Uterus (tissue), 3 donors: ENCODE measurements at regions not wholly inside any gene's neighbourhood (a gene's known extent, or its start where the extent isn't known, plus 50 kb on each side); places are given as distances from the start of the nearest gene placed in this dataset.

Experiments used
- DNase-seq, 2 donors: peaks; one replicate each; pipeline ENCODE4 v3.0.0-alpha.2; 2019 to 2020
- H3K27ac ChIP-seq, 2 donors: fragments of 200-600 bp; sonication (generic); 1 replicate in 1 of 2; 2 replicates in 1 of 2; pipeline ENCODE4 v1.5.1; 2016 to 2018
- H3K27me3 ChIP-seq, 2 donors: fragments of 200-600 bp; sonication (generic); one replicate each; pipeline ENCODE4 v1.5.1; 2018 to 2019; ENCODE audit warnings: control low read depth in 1 of 2
- H3K36me3 ChIP-seq, 2 donors: fragments of 200-600 bp; sonication (generic); one replicate each; pipeline ENCODE4 v1.5.1; 2019; ENCODE audit warnings: control low read depth in 1 of 2
- H3K4me1 ChIP-seq, 2 donors: fragments of 200-600 bp; sonication (generic); one replicate each; pipeline ENCODE4 v1.5.1; 2018 to 2019; ENCODE audit warnings: control low read depth in 1 of 2
- H3K4me3 ChIP-seq, 2 donors: fragments of 200-600 bp; sonication (generic); 1 replicate in 1 of 2; 2 replicates in 1 of 2; pipeline ENCODE4 v1.5.1; 2018 to 2019; ENCODE audit warnings: mild to moderate bottlenecking in 1 of 2
- H3K9me3 ChIP-seq, 2 donors: fragments of 200-600 bp; sonication (generic); one replicate each; pipeline ENCODE4 v1.5.1; 2019; ENCODE audit warnings: control low read depth in 1 of 2
- CTCF ChIP-seq, 4 experiments: fragments of 200-600 bp in 2 of 4; fragments of 450-650 bp in 2 of 4; sonication (generic) in 2 of 4; IDR thresholded peaks; one replicate each; pipeline ENCODE4 v1.5.1; 2016 to 2019; ENCODE audit warnings: antibody characterized with exemption in 4 of 4, mild to moderate bottlenecking in 2 of 4, moderate library complexity in 1 of 4
- POLR2A ChIP-seq, 2 donors: fragments of 450-650 bp; IDR thresholded peaks; one replicate each; pipeline ENCODE4 v1.6.1; 2016; ENCODE audit warnings: antibody characterized with exemption in 2 of 2, mild to moderate bottlenecking in 1 of 2, moderate library complexity in 1 of 2
- intact Hi-C: fragments of 100-400 bp; cut with DNase I; formaldehyde crosslinking; loops from one replicate; pipeline ENCODE4 v1.15.1; 2023; ENCODE audit warnings: low total_unique reads
- donor health status: DM: yes; HTN: yes; CAD: no.

GRCh38 chr4:27198246-27198645 is 337.6 kb downstream of the STIM2 start:
- intact Hi-C loops = no loop called here
- Histone ChIP-seq H3K27ac (no peak overlapping the region), H3K36me3 (no peaks in the 10 kb centered on the region), H3K4me3 (no peak overlapping the region), H3K4me1 (no peaks in the 10 kb centered on the region), H3K27me3 (no peaks in the 10 kb centered on the region), H3K9me3 (no peaks in the 10 kb centered on the region)
- TF ChIP-seq CTCF (IDR thresholded peaks at IDR 0.05) (no peak), POLR2A (IDR thresholded peaks at IDR 0.05) (no peak)
- no peak for DNase-seq

DNA sequence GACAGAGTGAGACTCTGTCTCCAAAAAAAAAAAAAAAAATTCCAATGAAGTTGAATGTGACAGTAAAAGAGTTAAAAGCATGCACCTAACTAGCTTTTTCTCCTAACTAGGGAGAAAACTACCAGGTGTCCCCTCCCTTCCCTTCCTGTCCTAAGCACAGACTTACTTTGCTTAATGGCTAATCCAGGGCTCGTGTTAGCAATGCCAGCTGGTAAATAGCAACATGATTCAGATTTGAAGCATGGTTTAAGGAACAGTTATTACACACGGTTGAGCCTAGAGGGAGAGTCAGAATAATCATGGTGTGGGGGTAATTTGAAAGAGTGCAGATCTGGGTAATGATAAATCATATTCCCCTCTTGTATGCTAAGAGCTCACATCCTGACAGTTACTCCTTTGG is 338.3 kb downstream of the STIM2 start:
- Histone ChIP-seq H3K27ac (no peak overlapping the region), H3K36me3 (no peaks in the 10 kb centered on the region), H3K9me3 (no peaks in the 10 kb centered on the region), H3K4me3 (no peak overlapping the region), H3K27me3 (no peaks in the 10 kb centered on the region), H3K4me1 (no peaks in the 10 kb centered on the region)
- TF ChIP-seq CTCF (IDR thresholded peaks at IDR 0.05) (no peak), POLR2A (IDR thresholded peaks at IDR 0.05) (no peak)
- no peak for DNase-seq
- intact Hi-C loops = no loop called here

DNA sequence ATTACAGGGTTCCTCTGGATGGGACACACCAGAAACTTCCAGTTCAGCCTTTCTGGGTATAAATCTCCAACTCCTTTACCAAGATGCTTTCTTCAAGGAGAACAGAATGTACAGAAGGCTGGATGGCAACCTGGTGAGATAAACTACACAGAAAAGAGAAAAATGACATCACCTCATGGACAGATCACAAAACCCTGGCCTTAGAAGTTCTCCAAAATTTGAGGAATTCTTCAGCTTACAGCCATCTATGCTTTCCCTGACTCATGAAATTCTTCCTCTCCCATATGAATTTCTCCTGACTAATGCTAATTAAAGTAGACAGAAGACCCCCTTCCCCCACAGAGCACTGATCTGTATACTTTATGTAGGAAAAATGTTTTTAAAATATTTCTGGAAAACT is 345.4 kb downstream of the STIM2 start:
- H3K9me3 ChIP-seq = no peaks in the 10 kb centered on the region
- TF ChIP-seq POLR2A (IDR thresholded peaks at IDR 0.05) (no peak), CTCF (IDR thresholded peaks at IDR 0.05) (no peak)
- no peaks in the 10 kb centered on the region for H3K27me3 ChIP-seq
- H3K4me1 ChIP-seq = no peaks in the 10 kb centered on the region
- no peaks in the 10 kb centered on the region for H3K36me3 ChIP-seq
- no peak overlapping the region for H3K27ac ChIP-seq
- DNase-seq = no peak
- no peak overlapping the region for H3K4me3 ChIP-seq
- intact Hi-C loops = no loop called here

GRCh38 chr4:27210956-27211355 is 350.3 kb downstream of the STIM2 start:
- Histone ChIP-seq H3K27ac (no peak overlapping the region), H3K36me3 (no peaks in the 10 kb centered on the region), H3K4me1 (no peaks in the 10 kb centered on the region), H3K27me3 (no peaks in the 10 kb centered on the region), H3K4me3 (no peak overlapping the region), H3K9me3 (no peaks in the 10 kb centered on the region)
- TF ChIP-seq POLR2A (IDR thresholded peaks at IDR 0.05) (no peak), CTCF (IDR thresholded peaks at IDR 0.05) (no peak)
- no peak for DNase-seq
- intact Hi-C loops = no loop called here

GRCh38 chr4:27214010-27214409 is 353.4 kb downstream of the STIM2 start:
- no peaks in the 10 kb centered on the region for H3K9me3 ChIP-seq
- no peaks in the 10 kb centered on the region for H3K4me1 ChIP-seq
- DNase-seq = no peak
- TF ChIP-seq POLR2A (IDR thresholded peaks at IDR 0.05) = no peak
- TF ChIP-seq CTCF (IDR thresholded peaks at IDR 0.05) = no peak
- no peaks in the 10 kb centered on the region for H3K27me3 ChIP-seq
- H3K36me3 ChIP-seq = no peaks in the 10 kb centered on the region
- H3K27ac ChIP-seq = no peak overlapping the region
- H3K4me3 ChIP-seq = no peak overlapping the region
- intact Hi-C loops = no loop called here
